ENCODE measurements at regions not wholly inside any gene's neighbourhood (a gene's known extent, or its start where the extent isn't known, plus 50 kb on each side); places are given as distances from the start of the nearest gene placed in this dataset.

DNA sequence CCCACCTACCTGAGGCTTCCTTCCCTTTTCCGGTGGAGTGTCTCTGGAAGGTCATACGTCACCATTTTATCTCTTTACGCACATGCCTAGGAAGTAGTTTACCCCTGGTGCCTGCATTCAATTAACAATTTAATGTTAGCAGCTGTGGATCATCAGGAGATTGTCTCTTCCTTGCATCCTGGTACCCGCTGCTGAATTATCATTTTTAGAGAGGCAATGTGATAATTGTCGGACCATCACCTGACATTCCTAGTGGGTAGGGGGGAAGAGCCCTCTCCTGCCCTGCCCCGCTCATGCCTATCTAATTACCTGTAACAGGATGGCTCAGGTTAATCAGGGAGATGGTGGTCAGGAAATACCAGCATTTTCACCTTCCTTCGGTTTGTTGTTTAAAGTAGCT lies 863.6 kb downstream of the RPA4 start:
- H3K79me2 ChIP-seq (ENCODE audit: control insufficient read depth, insufficient read depth, low read length) = no peaks in the 10 kb centered on the region
- POLR2A ChIA-PET = no interaction called here
- H3K9ac ChIP-seq (ENCODE audit: insufficient read depth in 1 of 2, low read depth in 2 of 2, low read length in 2 of 2) = no peak overlapping the region
- no TSS peak for BruUV-seq (replicated peaks)
- intact Hi-C loops (cut with micrococcal nuclease) (no loop called here), in situ Hi-C loops (cut with MboI) (no loop called here)
- no peaks in the 10 kb centered on the region for H3K36me3 ChIP-seq (ENCODE audit: control insufficient read depth, insufficient read depth, low read length)
- H3K27ac ChIP-seq (ENCODE audit: extremely low read depth, low read depth, low read length) = no peak overlapping the region
- no peaks in the 10 kb centered on the region for H3K4me1 ChIP-seq (replicated peaks in 1 of 2; ENCODE audit: control insufficient read depth in 2 of 2, insufficient read depth in 2 of 2, low read length in 2 of 2)
- H3K4me2 ChIP-seq (ENCODE audit: insufficient read depth, low read length) = no peak overlapping the region
- H3K9me3 ChIP-seq (replicated peaks; ENCODE audit: control insufficient read depth, insufficient read depth, low read depth, low read length) = no peaks in the 10 kb centered on the region
- CTCF ChIA-PET (ENCODE audit: low intra/inter-chr PET ratio) = no interaction called here
- H3K9me1 ChIP-seq (ENCODE audit: control insufficient read depth, insufficient read depth, low read length) = no peaks in the 10 kb centered on the region
- H2AFZ ChIP-seq (ENCODE audit: low read depth, low read length) = no peak overlapping the region
- ATAC-seq (no peak), FAIRE-seq (no peak), DNase-seq (ENCODE audit: extremely low read depth in 1 of 4, low spot score in 3 of 4) (no peak)
- H4K20me1 ChIP-seq (replicated peaks; ENCODE audit: control insufficient read depth, insufficient read depth, low read length) = no peaks in the 10 kb centered on the region
- WGBS (ENCODE audit: insufficient coverage, low coverage, missing lambda C conversion rate) = 4% methylated on average over 5 of the region's 7 CpGs
- H3K4me3 ChIP-seq = no peak overlapping the region
- no peaks in the 10 kb centered on the region for H3K27me3 ChIP-seq (ENCODE audit: control insufficient read depth in 2 of 2, insufficient read depth in 2 of 2, low read length in 2 of 2)
- TF ChIP-seq PTRF (tag; IDR thresholded peaks at IDR 0.05) (no peak), ZNF57 (CRISPR knock-in tag; IDR thresholded peaks at IDR 0.05) (no peak), SAFB2 (IDR thresholded peaks at IDR 0.05; ENCODE audit: borderline replicate concordance, low read depth, low read length, severe bottlenecking) (no peak), ZNF696 (CRISPR knock-in tag; conservative IDR thresholded peaks at IDR 0.05) (no peak), ZNF354B (CRISPR knock-in tag; IDR thresholded peaks at IDR 0.05) (no peak), NR2F6 (CRISPR knock-in tag; IDR thresholded peaks at IDR 0.05) (no peak), SPI1 (IDR thresholded peaks at IDR 0.05; ENCODE audit: borderline replicate concordance, low read depth, low read length) (no peak), NR2C1 (IDR thresholded peaks at IDR 0.05) (no peak), NR2C1 (tag; IDR thresholded peaks at IDR 0.05) (no peak), KDM1A (IDR thresholded peaks at IDR 0.05) (no peak), SMAD2 (IDR thresholded peaks at IDR 0.05; ENCODE audit: low read depth, low read length) (no peak)
- TF ChIP-seq, protein P1, sequence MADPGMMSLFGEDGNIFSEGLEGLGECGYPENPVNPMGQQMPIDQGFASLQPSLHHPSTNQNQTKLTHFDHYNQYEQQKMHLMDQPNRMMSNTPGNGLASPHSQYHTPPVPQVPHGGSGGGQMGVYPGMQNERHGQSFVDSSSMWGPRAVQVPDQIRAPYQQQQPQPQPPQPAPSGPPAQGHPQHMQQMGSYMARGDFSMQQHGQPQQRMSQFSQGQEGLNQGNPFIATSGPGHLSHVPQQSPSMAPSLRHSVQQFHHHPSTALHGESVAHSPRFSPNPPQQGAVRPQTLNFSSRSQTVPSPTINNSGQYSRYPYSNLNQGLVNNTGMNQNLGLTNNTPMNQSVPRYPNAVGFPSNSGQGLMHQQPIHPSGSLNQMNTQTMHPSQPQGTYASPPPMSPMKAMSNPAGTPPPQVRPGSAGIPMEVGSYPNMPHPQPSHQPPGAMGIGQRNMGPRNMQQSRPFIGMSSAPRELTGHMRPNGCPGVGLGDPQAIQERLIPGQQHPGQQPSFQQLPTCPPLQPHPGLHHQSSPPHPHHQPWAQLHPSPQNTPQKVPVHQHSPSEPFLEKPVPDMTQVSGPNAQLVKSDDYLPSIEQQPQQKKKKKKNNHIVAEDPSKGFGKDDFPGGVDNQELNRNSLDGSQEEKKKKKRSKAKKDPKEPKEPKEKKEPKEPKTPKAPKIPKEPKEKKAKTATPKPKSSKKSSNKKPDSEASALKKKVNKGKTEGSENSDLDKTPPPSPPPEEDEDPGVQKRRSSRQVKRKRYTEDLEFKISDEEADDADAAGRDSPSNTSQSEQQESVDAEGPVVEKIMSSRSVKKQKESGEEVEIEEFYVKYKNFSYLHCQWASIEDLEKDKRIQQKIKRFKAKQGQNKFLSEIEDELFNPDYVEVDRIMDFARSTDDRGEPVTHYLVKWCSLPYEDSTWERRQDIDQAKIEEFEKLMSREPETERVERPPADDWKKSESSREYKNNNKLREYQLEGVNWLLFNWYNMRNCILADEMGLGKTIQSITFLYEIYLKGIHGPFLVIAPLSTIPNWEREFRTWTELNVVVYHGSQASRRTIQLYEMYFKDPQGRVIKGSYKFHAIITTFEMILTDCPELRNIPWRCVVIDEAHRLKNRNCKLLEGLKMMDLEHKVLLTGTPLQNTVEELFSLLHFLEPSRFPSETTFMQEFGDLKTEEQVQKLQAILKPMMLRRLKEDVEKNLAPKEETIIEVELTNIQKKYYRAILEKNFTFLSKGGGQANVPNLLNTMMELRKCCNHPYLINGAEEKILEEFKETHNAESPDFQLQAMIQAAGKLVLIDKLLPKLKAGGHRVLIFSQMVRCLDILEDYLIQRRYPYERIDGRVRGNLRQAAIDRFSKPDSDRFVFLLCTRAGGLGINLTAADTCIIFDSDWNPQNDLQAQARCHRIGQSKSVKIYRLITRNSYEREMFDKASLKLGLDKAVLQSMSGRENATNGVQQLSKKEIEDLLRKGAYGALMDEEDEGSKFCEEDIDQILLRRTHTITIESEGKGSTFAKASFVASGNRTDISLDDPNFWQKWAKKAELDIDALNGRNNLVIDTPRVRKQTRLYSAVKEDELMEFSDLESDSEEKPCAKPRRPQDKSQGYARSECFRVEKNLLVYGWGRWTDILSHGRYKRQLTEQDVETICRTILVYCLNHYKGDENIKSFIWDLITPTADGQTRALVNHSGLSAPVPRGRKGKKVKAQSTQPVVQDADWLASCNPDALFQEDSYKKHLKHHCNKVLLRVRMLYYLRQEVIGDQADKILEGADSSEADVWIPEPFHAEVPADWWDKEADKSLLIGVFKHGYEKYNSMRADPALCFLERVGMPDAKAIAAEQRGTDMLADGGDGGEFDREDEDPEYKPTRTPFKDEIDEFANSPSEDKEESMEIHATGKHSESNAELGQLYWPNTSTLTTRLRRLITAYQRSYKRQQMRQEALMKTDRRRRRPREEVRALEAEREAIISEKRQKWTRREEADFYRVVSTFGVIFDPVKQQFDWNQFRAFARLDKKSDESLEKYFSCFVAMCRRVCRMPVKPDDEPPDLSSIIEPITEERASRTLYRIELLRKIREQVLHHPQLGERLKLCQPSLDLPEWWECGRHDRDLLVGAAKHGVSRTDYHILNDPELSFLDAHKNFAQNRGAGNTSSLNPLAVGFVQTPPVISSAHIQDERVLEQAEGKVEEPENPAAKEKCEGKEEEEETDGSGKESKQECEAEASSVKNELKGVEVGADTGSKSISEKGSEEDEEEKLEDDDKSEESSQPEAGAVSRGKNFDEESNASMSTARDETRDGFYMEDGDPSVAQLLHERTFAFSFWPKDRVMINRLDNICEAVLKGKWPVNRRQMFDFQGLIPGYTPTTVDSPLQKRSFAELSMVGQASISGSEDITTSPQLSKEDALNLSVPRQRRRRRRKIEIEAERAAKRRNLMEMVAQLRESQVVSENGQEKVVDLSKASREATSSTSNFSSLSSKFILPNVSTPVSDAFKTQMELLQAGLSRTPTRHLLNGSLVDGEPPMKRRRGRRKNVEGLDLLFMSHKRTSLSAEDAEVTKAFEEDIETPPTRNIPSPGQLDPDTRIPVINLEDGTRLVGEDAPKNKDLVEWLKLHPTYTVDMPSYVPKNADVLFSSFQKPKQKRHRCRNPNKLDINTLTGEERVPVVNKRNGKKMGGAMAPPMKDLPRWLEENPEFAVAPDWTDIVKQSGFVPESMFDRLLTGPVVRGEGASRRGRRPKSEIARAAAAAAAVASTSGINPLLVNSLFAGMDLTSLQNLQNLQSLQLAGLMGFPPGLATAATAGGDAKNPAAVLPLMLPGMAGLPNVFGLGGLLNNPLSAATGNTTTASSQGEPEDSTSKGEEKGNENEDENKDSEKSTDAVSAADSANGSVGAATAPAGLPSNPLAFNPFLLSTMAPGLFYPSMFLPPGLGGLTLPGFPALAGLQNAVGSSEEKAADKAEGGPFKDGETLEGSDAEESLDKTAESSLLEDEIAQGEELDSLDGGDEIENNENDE (IDR thresholded peaks at IDR 0.05; ENCODE audit: low read depth, low read length) = no peak
- TF ChIP-seq, protein P2, sequence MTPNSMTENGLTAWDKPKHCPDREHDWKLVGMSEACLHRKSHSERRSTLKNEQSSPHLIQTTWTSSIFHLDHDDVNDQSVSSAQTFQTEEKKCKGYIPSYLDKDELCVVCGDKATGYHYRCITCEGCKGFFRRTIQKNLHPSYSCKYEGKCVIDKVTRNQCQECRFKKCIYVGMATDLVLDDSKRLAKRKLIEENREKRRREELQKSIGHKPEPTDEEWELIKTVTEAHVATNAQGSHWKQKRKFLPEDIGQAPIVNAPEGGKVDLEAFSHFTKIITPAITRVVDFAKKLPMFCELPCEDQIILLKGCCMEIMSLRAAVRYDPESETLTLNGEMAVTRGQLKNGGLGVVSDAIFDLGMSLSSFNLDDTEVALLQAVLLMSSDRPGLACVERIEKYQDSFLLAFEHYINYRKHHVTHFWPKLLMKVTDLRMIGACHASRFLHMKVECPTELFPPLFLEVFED (CRISPR knock-in tag; conservative IDR thresholded peaks at IDR 0.05) = no peak
